ENCODE measurements at regions not wholly inside any gene's neighbourhood (a gene's known extent, or its start where the extent isn't known, plus 50 kb on each side); places are given as distances from the start of the nearest gene placed in this dataset.
"Not testable (repeated sequence)": the region's sequence is repeated elsewhere in the genome, so short reads cannot be mapped to it uniquely, and the experiment has no call there.

GRCh38 chr1:214715126-214715525 lies 112.1 kb downstream of the CENPF start:
- DNase-seq (ENCODE audit: low spot score): no peak

GRCh38 chr1:214717351-214717750 lies 114.4 kb downstream of the CENPF start:
- no peak for DNase-seq (ENCODE audit: low spot score)

GRCh38 chr1:214718724-214719123 lies 115.7 kb downstream of the CENPF start:
- no peak for DNase-seq (ENCODE audit: low spot score)

- DNase-seq (ENCODE audit: low spot score): no peak
Measured at GRCh38 chr1:214719207-214719606, 116.2 kb downstream of the CENPF start.

- no peak for DNase-seq (ENCODE audit: low spot score)
Measured at GRCh38 chr1:214720561-214720960, 117.6 kb downstream of the CENPF start.

- no peak for DNase-seq (ENCODE audit: low spot score)
Measured at GRCh38 chr1:214727274-214727673, 124.3 kb downstream of the CENPF start.

GRCh38 chr1:214739621-214740238 lies 136.7 kb downstream of the CENPF start:
- no peak for DNase-seq (ENCODE audit: low spot score)

- no peak for DNase-seq (ENCODE audit: low spot score)
Measured at GRCh38 chr1:214740471-214740870, 137.5 kb downstream of the CENPF start.

GRCh38 chr1:214747050-214747635 lies 144.1 kb downstream of the CENPF start:
- peak; percentile 11 for DNase-seq (ENCODE audit: low spot score)

- DNase-seq (ENCODE audit: low spot score): no peak
Measured at GRCh38 chr1:214753236-214753852, 150.3 kb downstream of the CENPF start.

GRCh38 chr1:214761030-214761429 lies 158.0 kb downstream of the CENPF start:
- no peak for DNase-seq (ENCODE audit: low spot score)

- no peak for DNase-seq (ENCODE audit: low spot score)
Measured at GRCh38 chr1:214762902-214763301, 159.9 kb downstream of the CENPF start.

GRCh38 chr1:214764502-214764901 lies 161.5 kb downstream of the CENPF start:
- DNase-seq (ENCODE audit: low spot score): no peak

GRCh38 chr1:214767221-214767620 lies 164.2 kb downstream of the CENPF start:
- DNase-seq (ENCODE audit: low spot score): no peak

GRCh38 chr1:214769666-214770065 lies 166.7 kb downstream of the CENPF start:
- DNase-seq (ENCODE audit: low spot score): not testable (repeated sequence)

GRCh38 chr1:214777364-214777763 lies 174.4 kb downstream of the CENPF start:
- no peak for DNase-seq (ENCODE audit: low spot score)

GRCh38 chr1:214791961-214792360 lies 189.0 kb downstream of the CENPF start:
- DNase-seq (ENCODE audit: low spot score): peak; percentile 41

GRCh38 chr1:214792527-214793186 lies 189.7 kb downstream of the CENPF start:
- no peak for DNase-seq (ENCODE audit: low spot score)

- no peak for DNase-seq (ENCODE audit: low spot score)
Measured at GRCh38 chr1:214793708-214794107, 190.7 kb downstream of the CENPF start.

- peak; percentile 4 for DNase-seq (ENCODE audit: low spot score)
Measured at GRCh38 chr1:214801191-214801590, 198.2 kb downstream of the CENPF start.

GRCh38 chr1:214808845-214809460 lies 206.0 kb downstream of the CENPF start:
- peak; percentile 45 for DNase-seq (ENCODE audit: low spot score)

GRCh38 chr1:214816603-214817002 lies 213.6 kb downstream of the CENPF start:
- DNase-seq (ENCODE audit: low spot score): no peak

All from GM03348 (cell line).